ENCODE measurements at regions not wholly inside any gene's neighbourhood (a gene's known extent, or its start where the extent isn't known, plus 50 kb on each side); places are given as distances from the start of the nearest gene placed in this dataset.
A peak's percentile ranks its signal among the peaks of the same experiment; 100 is the strongest.

GRCh38 chr2:126359494-126359893, 296.5 kb upstream of the GYPC start:
- Histone ChIP-seq H3K9ac (ENCODE audit: control insufficient read depth, insufficient read depth, low read length) (no peak overlapping the region), H4K20me1 (ENCODE audit: control insufficient read depth, insufficient read depth) (no peaks in the 10 kb centered on the region), H3K27ac (ENCODE audit: control insufficient read depth, insufficient read depth) (no peak overlapping the region), H3K36me3 (ENCODE audit: control insufficient read depth in 2 of 2, insufficient read depth in 2 of 2, low read length in 1 of 2) (no peaks in the 10 kb centered on the region), H3K4me2 (ENCODE audit: control insufficient read depth, insufficient read depth) (no peak overlapping the region), H2AFZ (ENCODE audit: control insufficient read depth, low read depth, low read length) (no peak overlapping the region), H3K79me2 (ENCODE audit: control insufficient read depth, insufficient read depth, low read length) (no peaks in the 10 kb centered on the region), H3K4me1 (ENCODE audit: control insufficient read depth, insufficient read depth, low read length) (no peaks in the 10 kb centered on the region), H3K9me3 (replicated peaks; ENCODE audit: control insufficient read depth, insufficient read depth, low read length) (no peaks in the 10 kb centered on the region), H3K4me3 (no peak overlapping the region), H3K27me3 (replicated peaks in 1 of 2; ENCODE audit: control insufficient read depth in 2 of 2, insufficient read depth in 2 of 2, low read length in 1 of 2) (no peaks in the 10 kb centered on the region)
- in situ Hi-C loops (cut with MboI) (no loop called here), intact Hi-C loops (cut with micrococcal nuclease; ENCODE audit: unreplicated experiment) (loop anchor here (1.0 kb wide), 1 partner anchor 418 kb away; no protein-coding TSS in a partner anchor)
- ChIA-PET SMC1A (ENCODE audit: uncharacterized antibody, unreplicated experiment) (interaction anchor here (1.1 kb wide), 1 partner anchor 156 kb away, joined by 4 read pairs; no protein-coding TSS in a partner anchor), RAD21 (ENCODE audit: unreplicated experiment) (no interaction called here), CTCF (interaction anchor here (0.6 to 2.3 kb wide), 2 partner anchors 282 to 418 kb away, joined by 3 to 16 read pairs; no protein-coding TSS in a partner anchor), POLR2A (no interaction called here)
- DNase-seq (ENCODE audit: low read depth, low spot score) (no peak), FAIRE-seq (no peak), ATAC-seq (peak; percentile 75)
- BruUV-seq (replicated peaks), result no TSS peak
- TF ChIP-seq RAD21 (IDR thresholded peaks at IDR 0.05; ENCODE audit: insufficient read depth, low read depth, low read length) (peak; percentile 51), YY1 (IDR thresholded peaks at IDR 0.05; ENCODE audit: low read depth, low read length) (peak; percentile 76), CTCF (IDR thresholded peaks at IDR 0.05 in 2 of 3, conservative IDR thresholded peaks at IDR 0.05 in 1 of 3; ENCODE audit: control insufficient read depth in 2 of 3, extremely low read depth in 1 of 3, insufficient read depth in 1 of 3, low read depth in 3 of 3, low read length in 3 of 3) (peak; percentile 40 to 58 (median 40)), BMI1 (IDR thresholded peaks at IDR 0.05; ENCODE audit: borderline replicate concordance) (no peak), SMC3 (IDR thresholded peaks at IDR 0.05; ENCODE audit: borderline replicate concordance, low read length) (peak; percentile 59)

- WGBS (ENCODE audit: insufficient coverage, insufficient replicate concordance, low lambda C conversion rate, missing lambda C conversion rate), result 17% methylated on average over 3 of the region's 3 CpGs
- RAD21 ChIA-PET (ENCODE audit: unreplicated experiment), result no interaction called here
- H2AFZ ChIP-seq (ENCODE audit: control insufficient read depth, low read depth, low read length), result no peak overlapping the region
- no TSS peak for BruUV-seq (replicated peaks)
- no peak for FAIRE-seq
- no peaks in the 10 kb centered on the region for H3K79me2 ChIP-seq (ENCODE audit: control insufficient read depth, insufficient read depth, low read length)
- H3K4me1 ChIP-seq (ENCODE audit: control insufficient read depth, insufficient read depth, low read length), result no peaks in the 10 kb centered on the region
- H4K20me1 ChIP-seq (ENCODE audit: control insufficient read depth, insufficient read depth), result no peaks in the 10 kb centered on the region
- H3K4me3 ChIP-seq, result no peak overlapping the region
- no peak overlapping the region for H3K4me2 ChIP-seq (ENCODE audit: control insufficient read depth, insufficient read depth)
- H3K27me3 ChIP-seq (replicated peaks in 1 of 2; ENCODE audit: control insufficient read depth in 2 of 2, insufficient read depth in 2 of 2, low read length in 1 of 2), result no peaks in the 10 kb centered on the region
- TF ChIP-seq SP1 (IDR thresholded peaks at IDR 0.05; ENCODE audit: low read depth, low read length) (no peak), HDGF (IDR thresholded peaks at IDR 0.05) (no peak), CHD4 (IDR thresholded peaks at IDR 0.05) (no peak), KLF5 (IDR thresholded peaks at IDR 0.05; ENCODE audit: partially characterized antibody) (no peak), CTCF (IDR thresholded peaks at IDR 0.05 in 2 of 3, conservative IDR thresholded peaks at IDR 0.05 in 1 of 3; ENCODE audit: control insufficient read depth in 2 of 3, extremely low read depth in 1 of 3, insufficient read depth in 1 of 3, low read depth in 3 of 3, low read length in 3 of 3) (no peak)
- TF ChIP-seq, protein P1, sequence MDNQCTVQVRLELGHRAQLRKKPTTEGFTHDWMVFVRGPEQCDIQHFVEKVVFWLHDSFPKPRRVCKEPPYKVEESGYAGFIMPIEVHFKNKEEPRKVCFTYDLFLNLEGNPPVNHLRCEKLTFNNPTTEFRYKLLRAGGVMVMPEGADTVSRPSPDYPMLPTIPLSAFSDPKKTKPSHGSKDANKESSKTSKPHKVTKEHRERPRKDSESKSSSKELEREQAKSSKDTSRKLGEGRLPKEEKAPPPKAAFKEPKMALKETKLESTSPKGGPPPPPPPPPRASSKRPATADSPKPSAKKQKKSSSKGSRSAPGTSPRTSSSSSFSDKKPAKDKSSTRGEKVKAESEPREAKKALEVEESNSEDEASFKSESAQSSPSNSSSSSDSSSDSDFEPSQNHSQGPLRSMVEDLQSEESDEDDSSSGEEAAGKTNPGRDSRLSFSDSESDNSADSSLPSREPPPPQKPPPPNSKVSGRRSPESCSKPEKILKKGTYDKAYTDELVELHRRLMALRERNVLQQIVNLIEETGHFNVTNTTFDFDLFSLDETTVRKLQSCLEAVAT (IDR thresholded peaks at IDR 0.05), result no peak
- H3K27ac ChIP-seq (ENCODE audit: control insufficient read depth, insufficient read depth), result no peak overlapping the region
- ATAC-seq, result no peak
- no peak overlapping the region for H3K9ac ChIP-seq (ENCODE audit: control insufficient read depth, insufficient read depth, low read length)
- in situ Hi-C loops (cut with MboI), result no loop called here
- no peaks in the 10 kb centered on the region for H3K9me3 ChIP-seq (replicated peaks; ENCODE audit: control insufficient read depth, insufficient read depth, low read length)
- POLR2A ChIA-PET, result no interaction called here
- DNase-seq (ENCODE audit: low read depth, low spot score), result no peak
- no peaks in the 10 kb centered on the region for H3K36me3 ChIP-seq (ENCODE audit: control insufficient read depth in 2 of 2, insufficient read depth in 2 of 2, low read length in 1 of 2)
- intact Hi-C loops (cut with micrococcal nuclease; ENCODE audit: unreplicated experiment), result no loop called here
- SMC1A ChIA-PET (ENCODE audit: uncharacterized antibody, unreplicated experiment), result no interaction called here
- CTCF ChIA-PET, result no interaction called here
Observed at GRCh38 chr2:126367361-126367760, 288.6 kb upstream of the GYPC start.

Data from GM12878 (cell line).